ENCODE measurements at regions not wholly inside any gene's neighbourhood (a gene's known extent, or its start where the extent isn't known, plus 50 kb on each side); places are given as distances from the start of the nearest gene placed in this dataset.

DNA sequence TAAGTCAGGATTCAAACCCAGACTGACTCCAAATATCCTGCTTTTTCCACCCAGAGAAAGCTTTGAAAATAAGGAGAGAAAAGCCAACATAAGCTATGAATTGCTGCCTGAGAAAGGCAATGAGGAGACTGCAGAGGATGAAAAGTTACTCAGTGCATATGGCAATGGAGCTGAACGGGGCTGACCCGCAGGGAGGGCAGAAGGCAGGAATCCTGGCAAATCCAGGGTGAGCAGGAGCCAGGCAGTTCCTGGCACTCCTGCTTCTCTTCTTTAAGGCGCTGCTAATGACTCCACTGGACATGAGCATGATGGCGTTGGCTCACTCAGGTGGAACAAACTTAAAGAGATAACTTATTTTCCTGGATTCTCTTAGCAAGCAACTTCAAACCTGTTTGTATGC is 95.2 kb upstream of the TMCC3 start:
- DNase-seq = no peak

GRCh38 chr12:94743174-94743573 is 92.8 kb upstream of the TMCC3 start:
- DNase-seq = no peak

DNA sequence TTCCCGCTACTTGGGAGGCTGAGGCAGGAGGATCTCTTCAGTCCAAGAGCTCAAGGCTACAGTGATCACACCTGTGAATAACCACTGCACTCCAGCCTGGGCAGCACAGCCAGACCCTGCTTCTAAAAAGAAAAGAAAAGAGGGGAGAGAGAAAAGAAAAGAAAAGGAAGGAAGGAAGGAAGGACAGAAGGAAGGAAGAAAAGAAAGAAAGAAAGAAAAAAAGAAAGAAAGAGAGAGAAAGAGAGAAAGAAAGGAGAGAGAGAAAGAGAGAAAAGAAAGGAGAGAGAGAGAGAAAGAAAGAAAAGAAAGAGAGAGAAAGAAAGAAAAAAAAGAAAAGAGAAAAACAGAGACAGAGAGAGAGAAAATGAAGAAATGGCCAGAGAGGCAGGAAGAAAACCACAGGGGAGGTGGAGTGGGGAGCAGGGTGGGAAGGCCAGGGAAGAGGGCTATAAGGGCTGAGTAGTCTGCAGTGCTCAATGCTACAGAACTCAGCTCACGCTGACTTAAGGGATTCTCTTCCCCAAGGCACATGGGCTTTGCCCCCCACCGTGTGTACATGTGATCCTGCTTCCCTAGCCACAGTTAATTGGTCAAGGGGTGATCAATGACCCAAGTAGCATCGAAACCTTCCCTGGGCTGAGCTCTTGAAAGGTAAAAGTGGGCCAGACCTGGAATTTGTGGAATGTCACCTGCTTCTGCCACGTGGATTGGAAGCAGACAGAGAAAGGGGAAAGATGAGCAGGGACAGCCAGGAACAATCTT is 90.4 kb upstream of the TMCC3 start:
- no peak for DNase-seq

DNA sequence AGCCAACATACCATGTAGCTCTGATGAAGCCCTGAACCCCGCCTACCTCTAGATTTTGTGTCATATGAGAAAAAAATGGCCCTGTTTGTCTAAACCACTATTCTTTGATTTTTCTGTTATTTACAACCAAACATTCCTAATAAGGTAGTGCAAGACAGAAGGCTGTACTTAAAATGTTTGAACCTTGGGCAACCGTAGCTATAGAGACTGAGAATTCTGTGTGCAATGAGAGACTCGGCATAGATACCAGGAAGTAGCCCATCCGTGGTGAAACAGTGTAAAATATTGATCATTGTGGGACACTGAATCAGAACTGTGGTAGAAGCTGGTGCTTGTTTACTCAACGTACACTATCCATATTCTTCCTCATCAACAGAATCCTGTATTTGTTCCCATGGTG is 86.5 kb upstream of the TMCC3 start:
- no peak for DNase-seq

DNA sequence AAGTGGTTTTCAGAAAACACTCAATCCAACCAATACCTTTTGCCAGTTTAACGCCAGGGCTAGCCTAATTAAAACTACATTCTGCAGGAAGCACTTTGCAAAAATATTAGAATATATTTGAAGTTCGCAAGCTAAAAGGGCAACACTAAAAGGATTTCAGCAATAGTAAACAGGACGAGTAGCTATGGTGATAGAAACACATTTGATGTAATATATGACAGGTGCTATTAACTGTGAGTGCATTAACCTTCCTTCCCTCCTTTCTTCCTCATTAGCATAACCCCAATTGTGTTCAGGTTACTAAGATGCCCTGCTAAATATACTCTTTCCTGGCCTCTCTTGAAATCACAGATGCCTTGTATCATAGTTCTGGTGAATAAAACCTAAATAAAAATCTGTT is 85.6 kb upstream of the TMCC3 start:
- DNase-seq = no peak

GRCh38 chr12:94733727-94734126 is 83.4 kb upstream of the TMCC3 start:
- no peak for DNase-seq

GRCh38 chr12:94732367-94732990 is 82.1 kb upstream of the TMCC3 start:
- no peak for DNase-seq

GRCh38 chr12:94731733-94732360 is 81.5 kb upstream of the TMCC3 start:
- no peak for DNase-seq

GRCh38 chr12:94730847-94731246 is 80.5 kb upstream of the TMCC3 start:
- DNase-seq = no peak

DNA sequence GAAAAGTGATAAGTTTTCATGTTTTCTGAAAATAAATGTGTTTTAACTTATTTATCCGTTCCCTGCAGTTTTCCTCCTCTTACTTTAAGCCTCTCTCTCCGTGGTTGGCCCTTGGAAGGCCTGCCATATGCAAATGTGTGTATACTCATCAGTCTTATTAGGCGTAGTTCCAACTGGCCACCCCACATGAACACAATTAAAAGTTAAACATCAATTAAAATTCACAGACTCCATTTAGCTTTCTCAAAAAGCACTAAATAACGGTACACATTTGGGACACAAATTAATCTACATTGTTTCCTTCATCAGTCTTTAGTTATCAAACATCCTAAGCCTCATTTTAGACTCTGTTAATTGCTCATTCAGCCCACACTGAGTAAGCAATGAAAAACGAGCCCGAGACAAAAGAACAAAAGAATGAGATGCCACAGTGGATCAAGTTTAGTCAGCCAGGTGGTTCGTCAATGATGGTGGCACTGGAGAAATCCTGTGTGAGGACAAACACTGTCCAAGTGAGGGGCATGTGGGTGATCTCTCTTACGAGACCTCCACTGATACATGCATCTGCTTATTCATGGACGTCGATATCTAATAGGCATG is 76.0 kb upstream of the TMCC3 start:
- DNase-seq = no peak

- no peak for DNase-seq
These were observed 75.2 kb upstream of the TMCC3 start for GRCh38 chr12:94725375-94726168.

DNA sequence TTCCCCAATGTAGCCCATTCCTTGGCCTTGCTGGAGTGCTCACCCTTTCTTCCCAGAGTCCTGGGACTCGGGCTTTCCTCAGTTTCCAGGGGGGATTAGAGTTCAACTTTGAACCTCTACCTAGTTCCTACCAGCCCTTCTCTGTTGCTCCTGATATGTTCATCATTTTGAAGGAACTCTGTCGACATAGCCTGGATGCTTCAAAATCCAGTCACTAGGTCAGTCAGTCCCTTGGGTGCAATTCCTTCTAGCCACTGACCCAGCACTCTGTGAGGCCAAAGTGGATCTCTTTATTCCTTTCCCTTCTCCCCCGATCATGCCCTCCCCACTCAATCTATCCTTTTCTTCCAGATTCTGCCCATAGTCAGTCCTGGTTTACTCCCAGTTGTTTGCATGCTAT is 72.3 kb upstream of the TMCC3 start:
- DNase-seq = no peak

DNA sequence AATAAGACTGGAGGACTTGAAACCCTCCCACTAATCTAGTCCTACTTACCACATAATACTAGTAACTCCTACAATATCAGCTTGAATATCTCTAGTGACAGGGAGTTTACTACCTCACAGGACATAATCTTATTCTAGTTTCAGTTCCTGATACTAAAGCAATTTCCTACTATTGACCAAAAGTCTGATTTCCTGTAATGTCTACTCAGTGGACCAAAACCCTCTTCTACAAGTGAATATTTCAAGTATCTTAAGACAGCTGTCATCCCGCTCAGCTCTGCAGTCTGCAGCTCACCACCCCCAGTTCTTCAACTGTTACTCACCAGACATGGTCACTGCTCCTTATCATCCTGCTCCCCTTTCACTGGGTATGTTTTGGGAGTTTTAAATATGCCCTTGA is 70.8 kb upstream of the TMCC3 start:
- DNase-seq = no peak

- no peak for DNase-seq
These were observed 67.8 kb upstream of the TMCC3 start for GRCh38 chr12:94718114-94718513.

DNA sequence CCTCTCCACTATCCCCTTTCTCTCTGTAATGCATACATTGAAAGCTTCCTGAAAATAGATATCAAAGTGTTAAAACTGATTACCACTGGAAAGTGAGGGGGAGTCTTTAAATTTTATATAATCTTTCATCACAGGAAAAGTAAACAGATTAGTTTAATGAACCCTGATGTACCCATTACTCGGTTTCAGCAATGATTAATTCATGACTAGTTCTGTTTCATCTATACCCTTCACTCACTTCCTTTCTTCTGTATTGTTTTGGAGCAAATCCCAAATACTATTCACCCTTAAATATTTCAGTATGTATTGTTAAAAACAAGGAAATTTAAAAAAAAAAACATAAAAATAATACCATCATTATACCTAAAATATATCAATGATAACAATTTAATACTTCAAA is 67.3 kb upstream of the TMCC3 start:
- DNase-seq = no peak

- no peak for DNase-seq
These were observed 66.8 kb upstream of the TMCC3 start for GRCh38 chr12:94717108-94717507.

GRCh38 chr12:94716339-94716738 is 66.0 kb upstream of the TMCC3 start:
- no peak for DNase-seq

DNA sequence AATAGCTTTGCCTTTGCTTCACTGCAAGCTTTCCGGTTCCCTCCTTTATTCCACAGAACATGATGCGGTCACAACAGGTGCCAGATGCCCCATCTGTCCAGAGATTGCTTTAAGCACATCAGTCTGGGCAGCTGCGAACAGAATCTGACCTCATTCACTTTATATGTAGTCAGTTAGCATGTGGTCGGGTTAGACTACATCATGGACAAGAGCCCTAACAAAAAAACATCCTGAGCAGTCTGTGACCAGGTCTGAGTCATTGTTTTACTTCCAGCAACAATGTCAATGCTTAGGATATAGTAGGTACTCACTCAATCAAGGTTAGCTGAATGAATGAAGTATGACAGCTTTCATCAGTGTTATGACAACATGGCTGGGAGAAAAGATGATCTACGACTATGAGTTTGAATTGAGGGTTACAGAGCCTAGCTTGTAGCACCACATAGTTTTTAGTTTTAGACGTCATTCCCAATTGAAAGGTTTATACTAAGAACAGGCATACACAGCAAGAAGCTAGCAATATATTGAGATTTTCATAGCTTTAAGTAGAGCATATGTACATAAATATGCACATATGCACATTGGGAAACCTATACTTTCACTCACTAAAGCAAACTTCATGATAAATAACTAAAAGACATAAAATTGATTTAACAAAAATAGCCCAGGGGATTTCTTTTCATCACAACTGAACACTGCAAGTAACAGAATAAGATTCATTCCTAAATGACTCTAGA is 64.2 kb upstream of the TMCC3 start:
- no peak for DNase-seq

- DNase-seq = no peak
These were observed 62.6 kb upstream of the TMCC3 start for GRCh38 chr12:94712815-94713515.

- DNase-seq = no peak
These were observed 60.6 kb upstream of the TMCC3 start for GRCh38 chr12:94710933-94711332.

- DNase-seq = no peak
These were observed 57.5 kb upstream of the TMCC3 start for GRCh38 chr12:94707892-94708291.

DNA sequence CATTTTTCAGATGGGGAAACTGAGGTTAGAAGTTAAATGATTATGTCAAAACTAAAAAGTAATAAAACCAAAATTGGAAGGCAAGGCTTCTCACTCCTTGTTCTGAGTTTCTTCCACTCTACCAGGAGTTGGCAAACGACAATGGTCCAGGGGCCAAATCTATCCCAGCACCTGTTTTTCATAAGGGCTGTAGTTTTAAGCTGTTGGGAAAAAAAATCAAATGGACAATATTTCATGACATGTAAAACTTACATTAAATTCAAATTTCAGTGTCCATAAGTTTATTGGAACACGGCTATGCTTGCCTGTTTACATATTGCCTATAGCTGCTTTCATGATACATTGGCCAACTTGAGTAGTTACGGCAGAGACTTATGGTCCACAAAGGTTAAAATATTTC is 56.7 kb upstream of the TMCC3 start:
- DNase-seq = no peak

All from hippocampal formation (tissue), 2 donors.